Ovary (tissue), 3 donors: ENCODE measurements at regions not wholly inside any gene's neighbourhood (a gene's known extent, or its start where the extent isn't known, plus 50 kb on each side); places are given as distances from the start of the nearest gene placed in this dataset.

Source experiments
- CTCF ChIP-seq, 3 donors: fragments of 450-650 bp in 2 of 3; fragments of 200-600 bp in 1 of 3; IDR thresholded peaks; one replicate each; pipeline versions ENCODE4 v1.5.1 to v1.8.0; 2016 to 2022; ENCODE audit warnings: antibody characterized with exemption in 3 of 3, mild to moderate bottlenecking in 1 of 3
- EP300 ChIP-seq: sonication (generic); formaldehyde crosslinking; IDR thresholded peaks from one replicate; pipeline ENCODE4 v1.6.1; 2017; ENCODE audit warnings: antibody characterized with exemption
- POLR2A ChIP-seq: fragments of 450-650 bp; IDR thresholded peaks from one replicate; pipeline ENCODE4 v1.6.1; 2017; ENCODE audit warnings: antibody characterized with exemption, mild to moderate bottlenecking, moderate library complexity
- donor health status: DM: no; HTN: no; CAD: no.

GRCh38 chr6:120935908-120936307 is 398.4 kb downstream of the TBC1D32 start:
- TF ChIP-seq CTCF (IDR thresholded peaks at IDR 0.05): no peak
- no peak for TF ChIP-seq EP300
- TF ChIP-seq POLR2A: no peak
